ENCODE measurements at regions not wholly inside any gene's neighbourhood (a gene's known extent, or its start where the extent isn't known, plus 50 kb on each side); places are given as distances from the start of the nearest gene placed in this dataset.

GRCh38 chr16:85365120-85365519, 248.0 kb upstream of the GSE1 start:
- Histone ChIP-seq H3F3A (ENCODE audit: low read depth) (no peaks in the 10 kb centered on the region), H3K4me1 (ENCODE audit: insufficient read depth, low read length, poor library complexity, severe bottlenecking) (no peaks in the 10 kb centered on the region), H3K9ac (ENCODE audit: low read depth, low read length, poor library complexity, severe bottlenecking) (no peak overlapping the region), H3K36me3 (ENCODE audit: insufficient read depth, low read length) (no peaks in the 10 kb centered on the region), H3K27me3 (ENCODE audit: insufficient read depth, low read length, poor library complexity, severe bottlenecking) (no peaks in the 10 kb centered on the region), H4K20me1 (ENCODE audit: insufficient read depth, low read length, poor library complexity, severe bottlenecking) (no peaks in the 10 kb centered on the region), H3K9me3 (ENCODE audit: insufficient read depth, low read depth, low read length) (no peaks in the 10 kb centered on the region), H2AFZ (ENCODE audit: low read length) (no peak overlapping the region), H3K4me3 (ENCODE audit: low read length, poor library complexity, severe bottlenecking) (no peak overlapping the region), H3K79me2 (ENCODE audit: insufficient read depth, low read length) (no peaks in the 10 kb centered on the region), H3K9me2 (replicated peaks; ENCODE audit: low read depth, low read length) (no peaks in the 10 kb centered on the region), H3K4me2 (ENCODE audit: low read depth, low read length, poor library complexity, severe bottlenecking) (no peak overlapping the region)
- TF ChIP-seq CTCF (conservative IDR thresholded peaks at IDR 0.05; ENCODE audit: low read length) (no peak), EZH2phosphoT487 (IDR thresholded peaks at IDR 0.05; ENCODE audit: borderline replicate concordance) (no peak)

- no peaks in the 10 kb centered on the region for H3K27me3 ChIP-seq (ENCODE audit: insufficient read depth, low read length, poor library complexity, severe bottlenecking)
- no peaks in the 10 kb centered on the region for H3K9me2 ChIP-seq (replicated peaks; ENCODE audit: low read depth, low read length)
- H3K4me1 ChIP-seq (ENCODE audit: insufficient read depth, low read length, poor library complexity, severe bottlenecking), result no peaks in the 10 kb centered on the region
- H3K4me3 ChIP-seq (ENCODE audit: low read length, poor library complexity, severe bottlenecking), result no peak overlapping the region
- H3K4me2 ChIP-seq (ENCODE audit: low read depth, low read length, poor library complexity, severe bottlenecking), result no peak overlapping the region
- no peaks in the 10 kb centered on the region for H4K20me1 ChIP-seq (ENCODE audit: insufficient read depth, low read length, poor library complexity, severe bottlenecking)
- no peaks in the 10 kb centered on the region for H3F3A ChIP-seq (ENCODE audit: low read depth)
- H3K36me3 ChIP-seq (ENCODE audit: insufficient read depth, low read length), result no peaks in the 10 kb centered on the region
- H3K79me2 ChIP-seq (ENCODE audit: insufficient read depth, low read length), result no peaks in the 10 kb centered on the region
- H3K9ac ChIP-seq (ENCODE audit: low read depth, low read length, poor library complexity, severe bottlenecking), result no peak overlapping the region
- no peaks in the 10 kb centered on the region for H3K9me3 ChIP-seq (ENCODE audit: insufficient read depth, low read depth, low read length)
- no peak for TF ChIP-seq CTCF (conservative IDR thresholded peaks at IDR 0.05; ENCODE audit: low read length)
- TF ChIP-seq EZH2phosphoT487 (IDR thresholded peaks at IDR 0.05; ENCODE audit: borderline replicate concordance), result no peak
- H2AFZ ChIP-seq (ENCODE audit: low read length), result no peak overlapping the region
Measured at GRCh38 chr16:85366031-85366763, 246.9 kb upstream of the GSE1 start.

- no peaks in the 10 kb centered on the region for H3K79me2 ChIP-seq (ENCODE audit: insufficient read depth, low read length)
- H3K4me3 ChIP-seq (ENCODE audit: low read length, poor library complexity, severe bottlenecking), result no peak overlapping the region
- no peaks in the 10 kb centered on the region for H3K9me3 ChIP-seq (ENCODE audit: insufficient read depth, low read depth, low read length)
- no peaks in the 10 kb centered on the region for H3F3A ChIP-seq (ENCODE audit: low read depth)
- peaks cover 7% of the 10 kb centered on the region for H3K4me1 ChIP-seq (ENCODE audit: insufficient read depth, low read length, poor library complexity, severe bottlenecking)
- H2AFZ ChIP-seq (ENCODE audit: low read length), result no peak overlapping the region
- no peaks in the 10 kb centered on the region for H3K9me2 ChIP-seq (replicated peaks; ENCODE audit: low read depth, low read length)
- TF ChIP-seq EZH2phosphoT487 (IDR thresholded peaks at IDR 0.05; ENCODE audit: borderline replicate concordance) (no peak), CTCF (conservative IDR thresholded peaks at IDR 0.05; ENCODE audit: low read length) (no peak)
- H4K20me1 ChIP-seq (ENCODE audit: insufficient read depth, low read length, poor library complexity, severe bottlenecking), result no peaks in the 10 kb centered on the region
- H3K4me2 ChIP-seq (ENCODE audit: low read depth, low read length, poor library complexity, severe bottlenecking), result no peak overlapping the region
- no peak overlapping the region for H3K9ac ChIP-seq (ENCODE audit: low read depth, low read length, poor library complexity, severe bottlenecking)
- H3K27me3 ChIP-seq (ENCODE audit: insufficient read depth, low read length, poor library complexity, severe bottlenecking), result no peaks in the 10 kb centered on the region
- H3K36me3 ChIP-seq (ENCODE audit: insufficient read depth, low read length), result no peaks in the 10 kb centered on the region
Measured at GRCh38 chr16:85367485-85367884, 245.6 kb upstream of the GSE1 start.

Data from Loucy (cell line).